Fibroblast of lung (primary cell): ENCODE measurements at regions not wholly inside any gene's neighbourhood (a gene's known extent, or its start where the extent isn't known, plus 50 kb on each side); places are given as distances from the start of the nearest gene placed in this dataset.
A peak's percentile ranks its signal among the peaks of the same experiment; 100 is the strongest.

Experiments
- DNase-seq, 2 donors: peaks; one replicate each; pipeline versions ENCODE4 v3.0.0 to v3.0.0-alpha.2; 2010; ENCODE audit warnings: low read depth in 2 of 2
- H2AFZ ChIP-seq: 2 replicates; pipeline ENCODE4 v1.5.1; 2012; ENCODE audit warnings: low read length, control low read depth, inconsistent platforms
- H3K27ac ChIP-seq: 2 replicates; pipeline ENCODE4 v1.5.1; 2011; ENCODE audit warnings: low read length, control low read depth; ENCODE audit not compliant: insufficient read depth
- H3K27me3 ChIP-seq: 2 replicates; pipeline ENCODE4 v1.5.1; 2011; ENCODE audit warnings: mild to moderate bottlenecking, low read length; ENCODE audit not compliant: control insufficient read depth, insufficient read depth
- H3K36me3 ChIP-seq: 2 replicates; pipeline ENCODE4 v1.5.1; 2011; ENCODE audit warnings: low read length; ENCODE audit not compliant: control insufficient read depth, insufficient read depth
- H3K4me1 ChIP-seq: 2 replicates; pipeline ENCODE4 v1.5.1; 2011; ENCODE audit warnings: low read length; ENCODE audit not compliant: control insufficient read depth, insufficient read depth; ENCODE audit errors: extremely low read depth
- H3K4me2 ChIP-seq: 2 replicates; pipeline ENCODE4 v1.5.1; 2011; ENCODE audit warnings: low read length, control low read depth; ENCODE audit not compliant: insufficient read depth; ENCODE audit errors: extremely low read depth
- H3K4me3 ChIP-seq, 4 experiments: fragments of 200-600 bp in 1 of 4; sonication (generic) in 1 of 4; replicated peaks in 1 of 4; 2 replicates each; pipeline ENCODE4 v1.5.1; 2011 to 2016; ENCODE audit warnings: low read length in 4 of 4, low read depth in 3 of 4, mild to moderate bottlenecking in 3 of 4, control low read depth in 2 of 4, inconsistent platforms in 1 of 4, mixed read lengths in 1 of 4; ENCODE audit not compliant: insufficient read depth in 1 of 4; ENCODE audit errors: control extremely low read depth in 1 of 4
- H3K79me2 ChIP-seq: 2 replicates; pipeline ENCODE4 v1.5.1; 2012; ENCODE audit warnings: mild to moderate bottlenecking, low read length, inconsistent platforms; ENCODE audit not compliant: control insufficient read depth, insufficient read depth
- H3K9ac ChIP-seq: 2 replicates; pipeline ENCODE4 v1.5.1; 2011; ENCODE audit warnings: mild to moderate bottlenecking, low read length, control low read depth; ENCODE audit not compliant: insufficient read depth
- H3K9me3 ChIP-seq: 2 replicates; pipeline ENCODE4 v1.5.1; 2012; ENCODE audit warnings: low read depth, low read length; ENCODE audit not compliant: control insufficient read depth, insufficient read depth
- H4K20me1 ChIP-seq: 2 replicates; pipeline ENCODE4 v1.5.1; 2011; ENCODE audit warnings: low read length; ENCODE audit not compliant: control insufficient read depth, insufficient read depth; ENCODE audit errors: extremely low read depth
- EZH2 ChIP-seq: IDR thresholded peaks from 2 replicates; pipeline ENCODE4 v1.5.1; 2012; ENCODE audit warnings: low read length, control low read depth, mild to moderate bottlenecking; ENCODE audit errors: missing control alignments
- TF ChIP-seq, protein P1 (sequence below), 2 donors: IDR thresholded peaks in 1 of 2; conservative IDR thresholded peaks in 1 of 2; 1 replicate in 1 of 2; 2 replicates in 1 of 2; pipeline ENCODE4 v1.5.1; 2011 to 2012; ENCODE audit warnings: low read length in 2 of 2, control low read depth in 1 of 2, inconsistent platforms in 1 of 2, low read depth in 1 of 2, mild to moderate bottlenecking in 1 of 2

DNA sequence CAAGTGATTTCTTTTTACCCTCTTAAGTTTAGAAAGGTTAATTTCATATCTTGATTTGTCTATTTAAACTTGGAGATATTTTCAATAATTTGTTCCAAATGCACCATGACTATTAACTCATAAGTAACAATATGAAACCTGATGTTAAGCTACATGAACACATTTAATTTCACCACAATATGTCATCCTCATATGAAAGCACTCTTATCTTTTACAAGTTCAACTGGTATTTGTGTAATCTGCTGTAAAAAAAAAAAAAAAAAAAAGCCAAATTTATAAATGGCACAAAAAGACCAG, 110.4 kb downstream of the HFE start:
- peaks cover 15% of the 10 kb centered on the region for H3K79me2 ChIP-seq
- peak overlapping the region; percentile 86 for H3K27ac ChIP-seq
- H2AFZ ChIP-seq, result no peak overlapping the region

DNA sequence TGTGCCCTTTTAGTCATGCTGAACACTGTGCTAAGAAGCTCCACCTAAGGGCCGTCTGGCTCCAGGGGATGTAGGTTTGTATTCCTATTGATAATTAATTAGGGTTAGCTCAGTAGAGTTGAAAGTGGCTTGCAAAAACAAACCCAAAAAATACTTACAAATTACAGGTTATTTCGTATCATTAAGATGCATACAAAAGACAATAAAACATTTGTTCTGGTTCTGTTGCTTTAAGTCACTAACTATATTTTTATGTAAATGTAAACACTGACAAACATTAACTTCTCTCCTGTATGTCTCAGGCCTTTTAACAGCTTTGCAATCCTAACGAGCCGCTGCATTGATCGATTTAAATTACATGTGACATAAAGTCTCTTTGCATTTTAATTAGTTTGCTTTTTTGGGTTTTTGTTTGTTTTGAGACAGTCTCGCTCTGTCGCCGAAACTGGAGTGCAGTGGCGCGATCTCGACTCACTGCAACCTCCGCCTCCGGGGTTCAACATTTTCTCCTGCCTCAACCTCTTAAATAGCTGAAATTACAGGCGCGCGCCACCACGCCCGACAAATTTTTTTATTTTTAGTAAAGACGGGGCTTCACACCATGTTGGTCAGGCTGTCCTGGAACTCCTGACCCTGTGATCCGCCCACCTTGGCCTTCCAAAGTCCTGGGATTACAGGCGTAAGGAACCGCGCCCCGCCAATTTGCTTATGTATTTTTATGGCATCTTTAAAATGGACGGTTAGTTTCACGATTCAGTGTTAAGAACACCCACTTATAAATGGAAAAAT, 110.9 kb downstream of the HFE start:
- Histone ChIP-seq H2AFZ (no peak overlapping the region), H3K4me2 (peak overlapping the region; percentile 97)

More for the DNA sequence above, 110.4 kb downstream of the HFE start:
- Histone ChIP-seq H3K4me1 (peaks cover 4% of the 10 kb centered on the region), H3K9ac (no peak overlapping the region), H3K27me3 (no peaks in the 10 kb centered on the region), H4K20me1 (peaks cover 3% of the 10 kb centered on the region), H3K36me3 (no peaks in the 10 kb centered on the region), H3K9me3 (no peaks in the 10 kb centered on the region), H3K4me3 (peak overlapping the region; percentile 82 to 88 (median 86)), H3K4me2 (peak overlapping the region; percentile 97)
- no peak for TF ChIP-seq EZH2
- TF ChIP-seq, protein P1, sequence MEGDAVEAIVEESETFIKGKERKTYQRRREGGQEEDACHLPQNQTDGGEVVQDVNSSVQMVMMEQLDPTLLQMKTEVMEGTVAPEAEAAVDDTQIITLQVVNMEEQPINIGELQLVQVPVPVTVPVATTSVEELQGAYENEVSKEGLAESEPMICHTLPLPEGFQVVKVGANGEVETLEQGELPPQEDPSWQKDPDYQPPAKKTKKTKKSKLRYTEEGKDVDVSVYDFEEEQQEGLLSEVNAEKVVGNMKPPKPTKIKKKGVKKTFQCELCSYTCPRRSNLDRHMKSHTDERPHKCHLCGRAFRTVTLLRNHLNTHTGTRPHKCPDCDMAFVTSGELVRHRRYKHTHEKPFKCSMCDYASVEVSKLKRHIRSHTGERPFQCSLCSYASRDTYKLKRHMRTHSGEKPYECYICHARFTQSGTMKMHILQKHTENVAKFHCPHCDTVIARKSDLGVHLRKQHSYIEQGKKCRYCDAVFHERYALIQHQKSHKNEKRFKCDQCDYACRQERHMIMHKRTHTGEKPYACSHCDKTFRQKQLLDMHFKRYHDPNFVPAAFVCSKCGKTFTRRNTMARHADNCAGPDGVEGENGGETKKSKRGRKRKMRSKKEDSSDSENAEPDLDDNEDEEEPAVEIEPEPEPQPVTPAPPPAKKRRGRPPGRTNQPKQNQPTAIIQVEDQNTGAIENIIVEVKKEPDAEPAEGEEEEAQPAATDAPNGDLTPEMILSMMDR (conservative IDR thresholded peaks at IDR 0.05 in 1 of 2, IDR thresholded peaks at IDR 0.05 in 1 of 2; ENCODE audit: low read depth in 1 of 2, low read length in 2 of 2), result no peak
- DNase-seq, result no peak

DNA sequence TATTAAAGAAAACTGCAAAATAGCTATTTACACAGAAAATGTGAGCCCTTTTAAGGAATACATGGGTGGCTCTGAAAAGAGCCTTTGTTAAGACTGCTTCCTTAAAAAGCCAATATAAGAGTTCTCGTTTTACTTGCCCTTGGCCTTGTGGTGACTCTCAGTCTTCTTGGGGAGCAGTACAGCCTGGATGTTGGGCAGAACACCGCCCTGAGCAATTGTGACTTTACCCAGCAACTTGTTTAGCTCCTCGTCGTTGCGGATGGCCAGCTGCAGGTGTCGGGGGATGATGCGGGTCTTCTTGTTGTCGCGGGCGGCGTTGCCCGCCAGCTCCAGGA, 111.5 kb downstream of the HFE start:
- no peak overlapping the region for H2AFZ ChIP-seq
- H3K4me3 ChIP-seq, result peak overlapping the region; percentile 82 to 88 (median 86)
- TF ChIP-seq, protein P1 (conservative IDR thresholded peaks at IDR 0.05 in 1 of 2, IDR thresholded peaks at IDR 0.05 in 1 of 2; ENCODE audit: low read depth in 1 of 2, low read length in 2 of 2), result no peak
- TF ChIP-seq EZH2, result no peak
- peak overlapping the region; percentile 97 for H3K4me2 ChIP-seq
- H3K79me2 ChIP-seq, result peaks cover 15% of the 10 kb centered on the region
- H3K4me1 ChIP-seq, result peaks cover 4% of the 10 kb centered on the region
- no peaks in the 10 kb centered on the region for H3K9me3 ChIP-seq
- H4K20me1 ChIP-seq, result peaks cover 3% of the 10 kb centered on the region
- H3K27ac ChIP-seq, result peak overlapping the region; percentile 86
- no peaks in the 10 kb centered on the region for H3K27me3 ChIP-seq
- peak in 1 of 2 donors; percentile 33 for DNase-seq
- H3K9ac ChIP-seq, result peak overlapping the region; percentile 63
- H3K36me3 ChIP-seq, result no peaks in the 10 kb centered on the region

More for the DNA sequence above, 110.9 kb downstream of the HFE start:
- H3K4me1 ChIP-seq, result peaks cover 4% of the 10 kb centered on the region
- H3K36me3 ChIP-seq, result no peaks in the 10 kb centered on the region
- no peak for TF ChIP-seq EZH2
- TF ChIP-seq, protein P1 (conservative IDR thresholded peaks at IDR 0.05 in 1 of 2, IDR thresholded peaks at IDR 0.05 in 1 of 2; ENCODE audit: low read depth in 1 of 2, low read length in 2 of 2), result no peak
- H3K9ac ChIP-seq, result peak overlapping the region; percentile 38
- H3K9me3 ChIP-seq, result no peaks in the 10 kb centered on the region
- DNase-seq, result peak; percentile 36 to 39
- H3K27ac ChIP-seq, result peak overlapping the region; percentile 86
- H3K27me3 ChIP-seq, result no peaks in the 10 kb centered on the region
- H3K79me2 ChIP-seq, result peaks cover 15% of the 10 kb centered on the region
- peaks cover 3% of the 10 kb centered on the region for H4K20me1 ChIP-seq
- peak overlapping the region; percentile 82 to 88 (median 86) for H3K4me3 ChIP-seq
